ENCODE measurements at regions not wholly inside any gene's neighbourhood (a gene's known extent, or its start where the extent isn't known, plus 50 kb on each side); places are given as distances from the start of the nearest gene placed in this dataset.

DNA sequence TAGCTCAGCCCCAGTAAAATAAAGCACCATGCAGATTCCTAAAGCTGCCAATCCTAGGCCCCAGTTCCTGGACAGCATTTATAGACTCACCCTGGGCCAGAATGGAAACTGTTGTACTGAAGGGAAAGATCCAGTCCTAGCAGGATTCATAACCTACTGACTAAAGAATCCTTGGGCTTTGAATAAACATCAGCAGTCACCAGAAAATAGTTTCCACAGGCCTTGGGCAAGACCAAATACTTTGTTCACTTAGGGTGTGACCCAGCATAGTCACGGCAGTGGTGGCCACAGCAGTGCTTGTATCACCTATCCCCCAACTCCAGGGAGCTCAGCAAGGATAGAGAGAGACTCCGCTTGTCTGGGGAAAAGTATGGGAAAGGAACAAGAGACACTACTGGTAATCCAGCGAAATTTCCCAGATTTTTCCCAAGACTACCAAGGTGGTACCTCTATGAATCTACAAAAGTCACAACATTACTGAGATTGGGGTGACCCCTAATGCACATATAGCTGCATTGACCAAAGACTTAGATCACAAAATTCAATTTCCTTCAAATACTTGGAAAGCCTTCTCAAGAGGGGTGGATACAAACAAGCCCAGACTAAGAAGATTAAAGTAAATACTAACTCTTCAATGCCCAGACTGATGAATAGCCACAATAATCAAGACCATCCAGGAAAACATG is 748.1 kb upstream of the LRATD1 start:
- TF ChIP-seq ZBTB7A (IDR thresholded peaks at IDR 0.05; ENCODE audit: low read depth) (no peak), TAF1 (IDR thresholded peaks at IDR 0.05; ENCODE audit: low read depth) (no peak), TEAD4 (IDR thresholded peaks at IDR 0.05) (no peak), EP300 (IDR thresholded peaks at IDR 0.05; ENCODE audit: borderline replicate concordance) (no peak)

Data from Ishikawa (cell line).